HL-60 (cell line): ENCODE measurements at regions not wholly inside any gene's neighbourhood (a gene's known extent, or its start where the extent isn't known, plus 50 kb on each side); places are given as distances from the start of the nearest gene placed in this dataset.

Experiments used
- GABPA ChIP-seq: IDR thresholded peaks from 2 replicates; pipeline ENCODE4 v1.6.1; 2012; ENCODE audit warnings: low read depth
- POLR2AphosphoS5 ChIP-seq: IDR thresholded peaks from 2 replicates; pipeline ENCODE4 v1.6.1; 2012; ENCODE audit warnings: low read depth
- SPI1 ChIP-seq: IDR thresholded peaks from 2 replicates; pipeline ENCODE4 v1.6.1; 2012; ENCODE audit warnings: low read depth, mild to moderate bottlenecking, borderline replicate concordance
- TF ChIP-seq, protein P1 (sequence below): IDR thresholded peaks from one replicate; pipeline ENCODE4 v1.5.1; 2011; ENCODE audit warnings: low read length, control low read depth, inconsistent platforms; ENCODE audit not compliant: insufficient read depth

DNA sequence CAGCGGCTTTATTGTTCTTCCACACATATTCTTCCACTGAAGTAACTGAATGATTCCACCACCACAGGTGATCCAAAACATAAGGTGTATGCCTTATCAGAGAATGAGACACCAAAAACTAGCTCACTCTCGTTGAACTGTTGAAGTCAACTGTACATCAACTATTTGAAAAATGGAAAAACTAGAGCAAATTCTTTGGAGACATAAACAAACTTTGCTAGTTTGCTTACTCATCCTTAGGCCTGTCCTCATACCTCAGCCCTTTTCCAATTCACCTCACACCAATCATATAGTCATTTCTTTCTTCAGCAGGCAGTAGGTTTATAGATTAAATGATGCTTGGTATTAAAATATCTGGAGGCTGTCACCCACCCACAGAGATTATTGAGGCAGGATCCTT, 77.1 kb upstream of the RNF217 start:
- TF ChIP-seq, protein P1, sequence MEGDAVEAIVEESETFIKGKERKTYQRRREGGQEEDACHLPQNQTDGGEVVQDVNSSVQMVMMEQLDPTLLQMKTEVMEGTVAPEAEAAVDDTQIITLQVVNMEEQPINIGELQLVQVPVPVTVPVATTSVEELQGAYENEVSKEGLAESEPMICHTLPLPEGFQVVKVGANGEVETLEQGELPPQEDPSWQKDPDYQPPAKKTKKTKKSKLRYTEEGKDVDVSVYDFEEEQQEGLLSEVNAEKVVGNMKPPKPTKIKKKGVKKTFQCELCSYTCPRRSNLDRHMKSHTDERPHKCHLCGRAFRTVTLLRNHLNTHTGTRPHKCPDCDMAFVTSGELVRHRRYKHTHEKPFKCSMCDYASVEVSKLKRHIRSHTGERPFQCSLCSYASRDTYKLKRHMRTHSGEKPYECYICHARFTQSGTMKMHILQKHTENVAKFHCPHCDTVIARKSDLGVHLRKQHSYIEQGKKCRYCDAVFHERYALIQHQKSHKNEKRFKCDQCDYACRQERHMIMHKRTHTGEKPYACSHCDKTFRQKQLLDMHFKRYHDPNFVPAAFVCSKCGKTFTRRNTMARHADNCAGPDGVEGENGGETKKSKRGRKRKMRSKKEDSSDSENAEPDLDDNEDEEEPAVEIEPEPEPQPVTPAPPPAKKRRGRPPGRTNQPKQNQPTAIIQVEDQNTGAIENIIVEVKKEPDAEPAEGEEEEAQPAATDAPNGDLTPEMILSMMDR = no peak
- TF ChIP-seq POLR2AphosphoS5 = no peak
- no peak for TF ChIP-seq SPI1
- TF ChIP-seq GABPA = no peak
